HCT116 (cell line): ENCODE measurements at regions not wholly inside any gene's neighbourhood (a gene's known extent, or its start where the extent isn't known, plus 50 kb on each side); places are given as distances from the start of the nearest gene placed in this dataset.

Experiments
- ATAC-seq: fragments of 200-7000 bp; cut with Tn5 transposase; 2 replicates; pipeline ENCODE4 v1.9.1; 2020; ENCODE audit warnings: mild to moderate bottlenecking, moderate library complexity
- BruUV-seq: library from RNA; stranded (reverse); fragments of 400-500 nt; replicated peaks from 2 replicates; lab custom pipeline; 2021; lab: Mats Ljungman, UMichigan
- CTCF ChIA-PET: fragments of 300-600 bp; sonication (Branson Sonifier 250); formaldehyde crosslinking; loops from one replicate; lab custom pipeline; 2021; ENCODE audit warnings: antibody characterized with exemption; lab: Charles Lee
- POLR2A ChIA-PET: fragments of 300-600, 350-600 bp; sonication (Branson Sonifier 250); formaldehyde crosslinking; loops from one replicate; lab custom pipeline; 2021; ENCODE audit warnings: antibody characterized with exemption; lab: Charles Lee
- RAD21 ChIA-PET, 2 experiments: fragments of 300-600 bp; sonication (Branson Sonifier 250); formaldehyde crosslinking; loops; one replicate each; lab custom pipeline; 2023; ENCODE audit warnings: low total read pairs in 2 of 2; ENCODE audit not compliant: uncharacterized antibody in 2 of 2, unreplicated experiment in 2 of 2, low non-redundant PET in 1 of 2; lab: Charles Lee
- DNase-seq: peaks from one replicate; pipeline ENCODE4 v3.0.0-alpha.2; 2010; ENCODE audit warnings: low read depth, low spot score
- H2AFZ ChIP-seq: fragments of 200-600 bp; shearing (Covaris generic), sonication (generic); 2 replicates; pipeline ENCODE4 v1.6.1; 2017; ENCODE audit warnings: low read depth, mixed run types, mixed read lengths, antibody characterized with exemption, low read length; ENCODE audit not compliant: poor library complexity, severe bottlenecking
- H3K27ac ChIP-seq: 2 replicates; pipeline ENCODE4 v1.5.1; 2012; ENCODE audit warnings: low read depth, low read length
- H3K27me3 ChIP-seq: fragments of 200-600 bp; sonication (generic); 2 replicates; pipeline ENCODE4 v1.6.1; 2016; ENCODE audit warnings: mixed run types, low read length, mixed read lengths; ENCODE audit not compliant: insufficient read depth
- H3K36me3 ChIP-seq, 2 experiments: fragments of 200-500 bp in 1 of 2; fragments of 200-600 bp in 1 of 2; sonication (Bioruptor generic) in 1 of 2; sonication (generic) in 1 of 2; 2 replicates each; pipeline versions ENCODE4 v1.5.1 to v1.6.1; 2014 to 2016; ENCODE audit warnings: low read length in 2 of 2, inconsistent platforms in 1 of 2, mixed read lengths in 1 of 2, mixed run types in 1 of 2; ENCODE audit not compliant: insufficient read depth in 2 of 2, control insufficient read depth in 1 of 2
- H3K4me1 ChIP-seq, 2 experiments: fragments of 200-600 bp in 1 of 2; sonication (generic) in 1 of 2; 2 replicates each; pipeline versions ENCODE4 v1.5.1 to v1.6.1; 2012 to 2017; ENCODE audit warnings: low read length in 2 of 2, inconsistent platforms in 1 of 2, mild to moderate bottlenecking in 1 of 2, mixed read lengths in 1 of 2, mixed run types in 1 of 2, moderate library complexity in 1 of 2; ENCODE audit not compliant: insufficient read depth in 2 of 2, control insufficient read depth in 1 of 2
- H3K4me2 ChIP-seq: fragments of 200-600 bp; sonication (generic); 2 replicates; pipeline ENCODE4 v1.6.1; 2017; ENCODE audit warnings: mixed run types, low read length, mixed read lengths
- H3K4me3 ChIP-seq, 2 experiments: fragments of 200-600 bp in 1 of 2; sonication (generic) in 1 of 2; replicated peaks in 1 of 2; 2 replicates each; pipeline ENCODE4 v1.5.1; 2011 to 2016; ENCODE audit warnings: low read length in 2 of 2, control low read depth in 1 of 2, low read depth in 1 of 2, mild to moderate bottlenecking in 1 of 2, mixed read lengths in 1 of 2, mixed run types in 1 of 2
- H3K79me2 ChIP-seq: fragments of 200-600 bp; sonication (generic); 2 replicates; pipeline ENCODE4 v1.6.1; 2017; ENCODE audit warnings: mild to moderate bottlenecking, mixed run types, low read length, moderate library complexity, mixed read lengths; ENCODE audit not compliant: insufficient read depth
- H3K9ac ChIP-seq: fragments of 200-600 bp; sonication (generic); 2 replicates; pipeline ENCODE4 v1.6.1; 2016; ENCODE audit warnings: low read length, mixed read lengths
- H3K9me2 ChIP-seq: fragments of 200-600 bp; sonication (generic), shearing (Covaris generic); 2 replicates; pipeline ENCODE4 v1.6.1; 2017; ENCODE audit warnings: mixed run types, mild to moderate bottlenecking, moderate library complexity; ENCODE audit not compliant: insufficient read depth
- H3K9me3 ChIP-seq, 2 experiments: fragments of 200-500 bp in 1 of 2; fragments of 200-600 bp in 1 of 2; sonication (Bioruptor generic) in 1 of 2; sonication (generic) in 1 of 2; 2 replicates each; pipeline ENCODE4 v1.6.1; 2014 to 2017; ENCODE audit warnings: low read length in 2 of 2, mixed read lengths in 2 of 2, inconsistent platforms in 1 of 2, low read depth in 1 of 2, mild to moderate bottlenecking in 1 of 2, mixed run types in 1 of 2, moderate library complexity in 1 of 2; ENCODE audit not compliant: control insufficient read depth in 1 of 2, insufficient read depth in 1 of 2
- H4K20me1 ChIP-seq: fragments of 200-600 bp; sonication (generic), shearing (Covaris generic); 2 replicates; pipeline ENCODE4 v1.6.1; 2017; ENCODE audit warnings: mixed run types, mild to moderate bottlenecking, moderate library complexity; ENCODE audit not compliant: insufficient read depth
- CBX3 ChIP-seq: IDR thresholded peaks from 2 replicates; pipeline ENCODE4 v1.6.1; 2012; ENCODE audit warnings: low read depth
- CEBPB ChIP-seq: IDR thresholded peaks from 2 replicates; pipeline ENCODE4 v1.6.1; 2012; ENCODE audit warnings: low read depth
- EGR1 ChIP-seq: IDR thresholded peaks from 2 replicates; pipeline ENCODE4 v1.6.1; 2012; ENCODE audit warnings: low read depth
- EZH2 ChIP-seq: fragments of 200-600 bp; sonication (generic); IDR thresholded peaks from 2 replicates; pipeline ENCODE4 v1.6.1; 2017; ENCODE audit warnings: antibody characterized with exemption, mixed run types
- FOSL1 ChIP-seq: IDR thresholded peaks from 2 replicates; pipeline ENCODE4 v1.6.1; 2012; ENCODE audit warnings: low read depth
- POLR2A ChIP-seq: IDR thresholded peaks from 2 replicates; pipeline ENCODE4 v1.7.0; 2011; ENCODE audit warnings: borderline replicate concordance; ENCODE audit not compliant: insufficient read depth, insufficient read length; ENCODE audit errors: extremely low read depth
- SP1 ChIP-seq: IDR thresholded peaks from 2 replicates; pipeline ENCODE4 v1.6.1; 2012; ENCODE audit warnings: low read depth
- ZFX ChIP-seq: fragments of 450-650 bp; IDR thresholded peaks from 2 replicates; pipeline ENCODE4 v1.6.1; 2017
- ZNF274 ChIP-seq: fragments of 200-500 bp; sonication (Bioruptor generic); IDR thresholded peaks from 2 replicates; pipeline ENCODE4 v1.6.1; 2014; ENCODE audit warnings: mild to moderate bottlenecking, low read depth, low read length, inconsistent platforms
- intact Hi-C: fragments of 100-400 bp; cut with micrococcal nuclease; formaldehyde crosslinking; loops from 2 replicates; pipeline ENCODE4 v1.10.0; 2022
- TF ChIP-seq, protein P1 (sequence below): IDR thresholded peaks from 2 replicates; pipeline ENCODE4 v1.6.1; 2012; ENCODE audit warnings: low read depth
- TF ChIP-seq, protein P2 (sequence below): IDR thresholded peaks from 2 replicates; pipeline ENCODE4 v1.6.1; 2011; ENCODE audit warnings: mild to moderate bottlenecking, low read length, moderate library complexity; ENCODE audit not compliant: insufficient replicate concordance; ENCODE audit errors: extremely low read depth

DNA sequence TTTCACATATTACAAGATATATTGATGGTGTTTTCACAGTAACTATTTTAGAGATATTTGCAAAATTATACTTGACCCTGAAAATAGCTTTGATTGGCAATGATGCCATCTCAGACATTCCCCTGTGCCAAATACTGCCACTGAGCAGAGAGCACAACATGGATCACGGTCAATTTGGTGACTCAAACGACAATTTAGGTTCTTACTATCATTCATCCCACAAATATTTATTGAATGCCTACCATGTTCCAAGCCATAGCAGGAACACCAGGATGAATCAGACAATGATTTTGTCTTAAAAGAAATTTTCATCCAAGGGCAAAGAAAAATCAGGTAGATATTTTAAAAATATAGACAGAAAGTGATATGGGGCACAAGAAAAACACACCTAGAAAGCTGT, 153.2 kb upstream of the ADO start:
- intact Hi-C loops, result no loop called here
- ATAC-seq, result no peak
- Histone ChIP-seq H3K79me2 (no peaks in the 10 kb centered on the region), H3K9me3 (no peaks in the 10 kb centered on the region), H3K27me3 (no peaks in the 10 kb centered on the region), H3K36me3 (no peaks in the 10 kb centered on the region), H4K20me1 (no peaks in the 10 kb centered on the region), H3K4me3 (no peak overlapping the region), H3K27ac (no peak overlapping the region), H3K4me1 (no peaks in the 10 kb centered on the region), H3K9ac (no peak overlapping the region), H3K4me2 (no peak overlapping the region), H2AFZ (no peak overlapping the region), H3K9me2 (no peaks in the 10 kb centered on the region)
- ChIA-PET RAD21 (no interaction called here), CTCF (no interaction called here), POLR2A (no interaction called here)
- no TSS peak for BruUV-seq
- DNase-seq, result no peak
- TF ChIP-seq POLR2A (no peak), EGR1 (no peak), FOSL1 (no peak), ZFX (no peak), ZNF274 (no peak), CEBPB (no peak), CBX3 (no peak), EZH2 (no peak), SP1 (no peak)
- TF ChIP-seq, protein P1, sequence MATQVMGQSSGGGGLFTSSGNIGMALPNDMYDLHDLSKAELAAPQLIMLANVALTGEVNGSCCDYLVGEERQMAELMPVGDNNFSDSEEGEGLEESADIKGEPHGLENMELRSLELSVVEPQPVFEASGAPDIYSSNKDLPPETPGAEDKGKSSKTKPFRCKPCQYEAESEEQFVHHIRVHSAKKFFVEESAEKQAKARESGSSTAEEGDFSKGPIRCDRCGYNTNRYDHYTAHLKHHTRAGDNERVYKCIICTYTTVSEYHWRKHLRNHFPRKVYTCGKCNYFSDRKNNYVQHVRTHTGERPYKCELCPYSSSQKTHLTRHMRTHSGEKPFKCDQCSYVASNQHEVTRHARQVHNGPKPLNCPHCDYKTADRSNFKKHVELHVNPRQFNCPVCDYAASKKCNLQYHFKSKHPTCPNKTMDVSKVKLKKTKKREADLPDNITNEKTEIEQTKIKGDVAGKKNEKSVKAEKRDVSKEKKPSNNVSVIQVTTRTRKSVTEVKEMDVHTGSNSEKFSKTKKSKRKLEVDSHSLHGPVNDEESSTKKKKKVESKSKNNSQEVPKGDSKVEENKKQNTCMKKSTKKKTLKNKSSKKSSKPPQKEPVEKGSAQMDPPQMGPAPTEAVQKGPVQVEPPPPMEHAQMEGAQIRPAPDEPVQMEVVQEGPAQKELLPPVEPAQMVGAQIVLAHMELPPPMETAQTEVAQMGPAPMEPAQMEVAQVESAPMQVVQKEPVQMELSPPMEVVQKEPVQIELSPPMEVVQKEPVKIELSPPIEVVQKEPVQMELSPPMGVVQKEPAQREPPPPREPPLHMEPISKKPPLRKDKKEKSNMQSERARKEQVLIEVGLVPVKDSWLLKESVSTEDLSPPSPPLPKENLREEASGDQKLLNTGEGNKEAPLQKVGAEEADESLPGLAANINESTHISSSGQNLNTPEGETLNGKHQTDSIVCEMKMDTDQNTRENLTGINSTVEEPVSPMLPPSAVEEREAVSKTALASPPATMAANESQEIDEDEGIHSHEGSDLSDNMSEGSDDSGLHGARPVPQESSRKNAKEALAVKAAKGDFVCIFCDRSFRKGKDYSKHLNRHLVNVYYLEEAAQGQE, result no peak
- TF ChIP-seq, protein P2, sequence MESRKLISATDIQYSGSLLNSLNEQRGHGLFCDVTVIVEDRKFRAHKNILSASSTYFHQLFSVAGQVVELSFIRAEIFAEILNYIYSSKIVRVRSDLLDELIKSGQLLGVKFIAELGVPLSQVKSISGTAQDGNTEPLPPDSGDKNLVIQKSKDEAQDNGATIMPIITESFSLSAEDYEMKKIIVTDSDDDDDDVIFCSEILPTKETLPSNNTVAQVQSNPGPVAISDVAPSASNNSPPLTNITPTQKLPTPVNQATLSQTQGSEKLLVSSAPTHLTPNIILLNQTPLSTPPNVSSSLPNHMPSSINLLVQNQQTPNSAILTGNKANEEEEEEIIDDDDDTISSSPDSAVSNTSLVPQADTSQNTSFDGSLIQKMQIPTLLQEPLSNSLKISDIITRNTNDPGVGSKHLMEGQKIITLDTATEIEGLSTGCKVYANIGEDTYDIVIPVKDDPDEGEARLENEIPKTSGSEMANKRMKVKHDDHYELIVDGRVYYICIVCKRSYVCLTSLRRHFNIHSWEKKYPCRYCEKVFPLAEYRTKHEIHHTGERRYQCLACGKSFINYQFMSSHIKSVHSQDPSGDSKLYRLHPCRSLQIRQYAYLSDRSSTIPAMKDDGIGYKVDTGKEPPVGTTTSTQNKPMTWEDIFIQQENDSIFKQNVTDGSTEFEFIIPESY, result no peak
